PC-9 (cell line): ENCODE measurements at regions not wholly inside any gene's neighbourhood (a gene's known extent, or its start where the extent isn't known, plus 50 kb on each side); places are given as distances from the start of the nearest gene placed in this dataset.
A peak's percentile ranks its signal among the peaks of the same experiment; 100 is the strongest.

Experiments used
- BruUV-seq: library from RNA; stranded (reverse); fragments of 400-500 nt; replicated peaks from 2 replicates; lab custom pipeline; 2021; lab: Mats Ljungman, UMichigan
- CTCF ChIA-PET: fragments of 300-600 bp; sonication (Branson Sonifier 250); formaldehyde crosslinking; loops from one replicate; lab custom pipeline; 2022; ENCODE audit warnings: antibody characterized with exemption; lab: Charles Lee
- POLR2A ChIA-PET: fragments of 300-600 bp; sonication (Branson Sonifier 250); formaldehyde crosslinking; loops from one replicate; lab custom pipeline; 2022; ENCODE audit warnings: antibody characterized with exemption; ENCODE audit not compliant: unreplicated experiment; lab: Charles Lee
- DNase-seq, 2 experiments: peaks; one replicate each; pipeline versions ENCODE4 v3.0.0 to v3.0.0-alpha.2; 2015 to 2022; ENCODE audit warnings: mixed read lengths in 1 of 2
- H2AFZ ChIP-seq: fragments of 200-600 bp; sonication (generic); 2 replicates; pipeline ENCODE4 v1.8.1; 2017; ENCODE audit warnings: antibody characterized with exemption
- H3F3A ChIP-seq: fragments of 200-600 bp; sonication (generic); 2 replicates; pipeline ENCODE4 v1.8.1; 2017; ENCODE audit warnings: antibody characterized with exemption, mild to moderate bottlenecking, low read depth; ENCODE audit not compliant: insufficient read depth
- H3K27ac ChIP-seq: fragments of 200-600 bp; sonication (generic); 2 replicates; pipeline ENCODE4 v1.6.1; 2016; ENCODE audit warnings: mixed run types
- H3K27me3 ChIP-seq: fragments of 200-600 bp; sonication (generic); 2 replicates; pipeline ENCODE4 v1.6.1; 2016; ENCODE audit warnings: low read depth, mixed run types; ENCODE audit not compliant: insufficient read depth
- H3K36me3 ChIP-seq: fragments of 200-600 bp; sonication (generic); 2 replicates; pipeline ENCODE4 v1.6.1; 2016; ENCODE audit warnings: low read depth, mixed run types
- H3K4me1 ChIP-seq: fragments of 200-600 bp; sonication (generic); replicated peaks from 2 replicates; pipeline ENCODE4 v1.6.1; 2016; ENCODE audit warnings: mixed run types; ENCODE audit not compliant: insufficient read depth
- H3K4me2 ChIP-seq: fragments of 200-600 bp; sonication (generic); 2 replicates; pipeline ENCODE4 v1.6.1; 2017; ENCODE audit warnings: mixed run types
- H3K4me3 ChIP-seq: fragments of 200-600 bp; sonication (generic); 2 replicates; pipeline ENCODE4 v1.6.1; 2016; ENCODE audit warnings: mixed run types
- H3K79me2 ChIP-seq: fragments of 200-600 bp; sonication (generic); 2 replicates; pipeline ENCODE4 v1.6.1; 2017; ENCODE audit warnings: low read depth, mixed run types
- H3K9me2 ChIP-seq: fragments of 200-600 bp; sonication (generic); 2 replicates; pipeline ENCODE4 v1.8.1; 2017; ENCODE audit warnings: mild to moderate bottlenecking; ENCODE audit not compliant: insufficient read depth
- H3K9me3 ChIP-seq: fragments of 200-600 bp; sonication (generic); 2 replicates; pipeline ENCODE4 v1.8.1; 2016; ENCODE audit warnings: low read depth; ENCODE audit not compliant: insufficient read depth
- H4K20me1 ChIP-seq: fragments of 200-600 bp; sonication (generic); 2 replicates; pipeline ENCODE4 v1.8.1; 2017; ENCODE audit not compliant: insufficient read depth
- EZH2 ChIP-seq: fragments of 200-600 bp; sonication (generic); IDR thresholded peaks from 2 replicates; pipeline ENCODE4 v1.8.0; 2017; ENCODE audit warnings: antibody characterized with exemption, low read depth
- intact Hi-C: fragments of 100-400 bp; cut with micrococcal nuclease; formaldehyde crosslinking; loops from one replicate; pipeline ENCODE4 v1.10.0; 2022; ENCODE audit not compliant: unreplicated experiment
- TF ChIP-seq, protein P1 (sequence below): fragments of 200-600 bp; sonication (generic); conservative IDR thresholded peaks from 2 replicates; pipeline ENCODE4 v1.6.1; 2017; ENCODE audit warnings: mixed run types, antibody characterized with exemption, mild to moderate bottlenecking, moderate library complexity

DNA sequence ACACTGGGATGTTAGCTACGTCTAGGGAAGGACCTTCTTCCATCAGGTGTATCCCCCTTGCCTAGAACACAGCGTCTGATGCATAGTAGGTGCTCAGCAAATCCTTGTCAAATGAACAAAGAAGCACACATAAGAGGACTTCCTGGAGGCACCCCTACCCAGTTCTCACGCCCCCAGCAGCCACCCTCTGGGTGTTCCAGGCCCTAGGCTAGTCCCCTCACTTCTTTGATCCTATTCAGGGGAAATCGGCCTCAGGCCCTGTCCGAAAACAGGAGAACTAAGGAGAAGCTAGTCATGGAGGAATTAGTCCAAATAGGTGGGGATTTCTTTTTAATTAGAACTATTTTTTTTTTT lies 84.7 kb upstream of the SIRPA start:
- intact Hi-C loops = no loop called here
- no peaks in the 10 kb centered on the region for H3K36me3 ChIP-seq
- ChIA-PET POLR2A (interaction anchor here (0.5 to 0.7 kb wide), 2 partner anchors 16 to 153 kb away, joined by 3 to 45 read pairs; no protein-coding TSS in a partner anchor), CTCF (interaction anchor here (0.6 kb wide), 1 partner anchor 1045 kb away, joined by 4 read pairs; no protein-coding TSS in a partner anchor)
- no peaks in the 10 kb centered on the region for H3K27me3 ChIP-seq
- H3F3A ChIP-seq = peaks cover 33% of the 10 kb centered on the region
- DNase-seq = no peak
- no TSS peak for BruUV-seq
- H2AFZ ChIP-seq = no peak overlapping the region
- peak overlapping the region; percentile 86 for H3K27ac ChIP-seq
- no peaks in the 10 kb centered on the region for H4K20me1 ChIP-seq
- H3K9me2 ChIP-seq = no peaks in the 10 kb centered on the region
- peak overlapping the region; percentile 58 for H3K4me2 ChIP-seq
- H3K79me2 ChIP-seq = no peaks in the 10 kb centered on the region
- peaks cover 58% of the 10 kb centered on the region for H3K4me1 ChIP-seq
- H3K9me3 ChIP-seq = no peaks in the 10 kb centered on the region
- TF ChIP-seq EZH2 = no peak
- TF ChIP-seq, protein P1, sequence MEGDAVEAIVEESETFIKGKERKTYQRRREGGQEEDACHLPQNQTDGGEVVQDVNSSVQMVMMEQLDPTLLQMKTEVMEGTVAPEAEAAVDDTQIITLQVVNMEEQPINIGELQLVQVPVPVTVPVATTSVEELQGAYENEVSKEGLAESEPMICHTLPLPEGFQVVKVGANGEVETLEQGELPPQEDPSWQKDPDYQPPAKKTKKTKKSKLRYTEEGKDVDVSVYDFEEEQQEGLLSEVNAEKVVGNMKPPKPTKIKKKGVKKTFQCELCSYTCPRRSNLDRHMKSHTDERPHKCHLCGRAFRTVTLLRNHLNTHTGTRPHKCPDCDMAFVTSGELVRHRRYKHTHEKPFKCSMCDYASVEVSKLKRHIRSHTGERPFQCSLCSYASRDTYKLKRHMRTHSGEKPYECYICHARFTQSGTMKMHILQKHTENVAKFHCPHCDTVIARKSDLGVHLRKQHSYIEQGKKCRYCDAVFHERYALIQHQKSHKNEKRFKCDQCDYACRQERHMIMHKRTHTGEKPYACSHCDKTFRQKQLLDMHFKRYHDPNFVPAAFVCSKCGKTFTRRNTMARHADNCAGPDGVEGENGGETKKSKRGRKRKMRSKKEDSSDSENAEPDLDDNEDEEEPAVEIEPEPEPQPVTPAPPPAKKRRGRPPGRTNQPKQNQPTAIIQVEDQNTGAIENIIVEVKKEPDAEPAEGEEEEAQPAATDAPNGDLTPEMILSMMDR = no peak
- H3K4me3 ChIP-seq = no peak overlapping the region

GRCh38 chr20:1809611-1810510 lies 85.3 kb upstream of the SIRPA start:
- intact Hi-C loops = loop anchor here (10.0 kb wide), 2 partner anchors 295 to 485 kb away; partner anchors contain the start of genes SDCBP2 and STK35
- ChIA-PET POLR2A (interaction anchor here (0.5 to 0.7 kb wide), 3 partner anchors 17 to 154 kb away, joined by 3 to 45 read pairs (median 8); no protein-coding TSS in a partner anchor), CTCF (interaction anchor here (0.5 to 0.6 kb wide), 3 partner anchors 93 to 1044 kb away, joined by 3 to 8 read pairs (median 4); no protein-coding TSS in a partner anchor)
- Histone ChIP-seq H4K20me1 (no peaks in the 10 kb centered on the region), H2AFZ (no peak overlapping the region), H3K4me1 (peaks cover 63% of the 10 kb centered on the region), H3K27ac (peak overlapping the region; percentile 86), H3K4me2 (peak overlapping the region; percentile 58), H3K36me3 (no peaks in the 10 kb centered on the region), H3K4me3 (no peak overlapping the region), H3K9me3 (no peaks in the 10 kb centered on the region), H3K9me2 (no peaks in the 10 kb centered on the region), H3K79me2 (no peaks in the 10 kb centered on the region), H3F3A (peaks cover 33% of the 10 kb centered on the region), H3K27me3 (no peaks in the 10 kb centered on the region)
- TF ChIP-seq, protein P1 = no peak
- no peak for TF ChIP-seq EZH2
- DNase-seq = peak; percentile 64 to 96
- BruUV-seq = TSS peak; percentile 89

DNA sequence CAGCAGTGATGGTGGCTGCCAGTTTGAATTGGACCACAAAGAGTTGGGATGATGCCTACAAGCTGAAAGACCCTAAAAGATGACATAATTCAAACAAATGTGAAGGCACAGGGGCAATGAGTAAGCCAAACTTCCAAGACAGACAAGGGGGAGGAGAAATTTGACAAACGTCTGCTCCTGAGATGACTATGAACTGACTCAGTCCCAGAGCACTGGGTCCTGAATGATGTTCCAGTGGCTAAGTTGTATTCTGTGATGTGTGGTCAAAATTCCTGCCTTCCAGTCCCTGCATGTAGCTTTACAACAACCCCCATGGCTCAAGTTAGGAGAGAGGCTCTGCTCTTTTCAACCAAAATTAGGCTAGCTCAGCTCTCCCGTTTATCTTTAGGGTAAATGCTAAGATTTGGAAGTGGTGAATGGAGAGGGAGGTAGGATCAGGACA lies 86.1 kb upstream of the SIRPA start:
- intact Hi-C loops = loop anchor here (10.0 kb wide), 2 partner anchors 296 to 484 kb away; partner anchors contain the start of genes SDCBP2 and STK35
- no peak overlapping the region for H2AFZ ChIP-seq
- peak in 1 of 2 experiments; percentile 81 for DNase-seq

More for the DNA sequence above, 86.1 kb upstream of the SIRPA start:
- no peaks in the 10 kb centered on the region for H3K27me3 ChIP-seq
- TSS peak; percentile 84 for BruUV-seq
- H3K4me1 ChIP-seq = peaks cover 64% of the 10 kb centered on the region
- ChIA-PET POLR2A (no interaction called here), CTCF (no interaction called here)
- no peaks in the 10 kb centered on the region for H3K9me2 ChIP-seq
- no peaks in the 10 kb centered on the region for H3K36me3 ChIP-seq
- no peaks in the 10 kb centered on the region for H4K20me1 ChIP-seq
- H3K27ac ChIP-seq = peak overlapping the region; percentile 86
- H3K4me2 ChIP-seq = peak overlapping the region; percentile 58
- peaks cover 33% of the 10 kb centered on the region for H3F3A ChIP-seq
- H3K9me3 ChIP-seq = no peaks in the 10 kb centered on the region
- no peaks in the 10 kb centered on the region for H3K79me2 ChIP-seq
- TF ChIP-seq, protein P1 = no peak
- TF ChIP-seq EZH2 = no peak
- H3K4me3 ChIP-seq = no peak overlapping the region
